Ascending aorta (tissue), 2 donors: ENCODE measurements at regions not wholly inside any gene's neighbourhood (a gene's known extent, or its start where the extent isn't known, plus 50 kb on each side); places are given as distances from the start of the nearest gene placed in this dataset.

Experiments used
- DNase-seq, 2 donors: peaks; one replicate each; pipeline ENCODE4 v3.0.0-alpha.2; 2019; ENCODE audit warnings: low spot score in 2 of 2
- H3K27ac ChIP-seq, 2 donors: fragments of 200-600 bp; sonication (generic); one replicate each; pipeline ENCODE4 v1.5.1; 2016 to 2017; ENCODE audit warnings: mild to moderate bottlenecking in 1 of 2
- H3K27me3 ChIP-seq: fragments of 200-600 bp; sonication (generic); one replicate; pipeline ENCODE4 v1.5.1; 2017
- H3K36me3 ChIP-seq, 2 donors: fragments of 200-600 bp; sonication (generic); one replicate each; pipeline ENCODE4 v1.5.1; 2016
- H3K4me1 ChIP-seq, 2 donors: fragments of 200-600 bp; sonication (generic); one replicate each; pipeline ENCODE4 v1.5.1; 2016 to 2017; ENCODE audit warnings: mild to moderate bottlenecking in 1 of 2
- H3K4me3 ChIP-seq, 2 donors: fragments of 200-600 bp; sonication (generic); one replicate each; pipeline ENCODE4 v1.5.1; 2016 to 2017; ENCODE audit warnings: mild to moderate bottlenecking in 1 of 2
- H3K9me3 ChIP-seq, 2 donors: fragments of 200-600 bp; sonication (generic); one replicate each; pipeline ENCODE4 v1.5.1; 2016
- CTCF ChIP-seq, 3 experiments: fragments of 200-600 bp in 2 of 3; fragments of 450-650 bp in 1 of 3; sonication (generic) in 2 of 3; IDR thresholded peaks; one replicate each; pipeline ENCODE4 v1.5.1; 2016 to 2019; ENCODE audit warnings: antibody characterized with exemption in 3 of 3, mild to moderate bottlenecking in 1 of 3, moderate library complexity in 1 of 3
- intact Hi-C: fragments of 100-400 bp; cut with DNase I; formaldehyde crosslinking; loops from one replicate; pipeline ENCODE4 v1.15.1; 2023

GRCh38 chr16:73365016-73365551, 317.2 kb upstream of the ZFHX3 start:
- Histone ChIP-seq H3K27me3 (no peaks in the 10 kb centered on the region), H3K36me3 (no peaks in the 10 kb centered on the region), H3K9me3 (no peaks in the 10 kb centered on the region), H3K4me3 (no peak overlapping the region), H3K4me1 (no peaks in the 10 kb centered on the region), H3K27ac (no peak overlapping the region)
- TF ChIP-seq CTCF (IDR thresholded peaks at IDR 0.05), result no peak
- intact Hi-C loops, result no loop called here
- DNase-seq, result no peak

DNA sequence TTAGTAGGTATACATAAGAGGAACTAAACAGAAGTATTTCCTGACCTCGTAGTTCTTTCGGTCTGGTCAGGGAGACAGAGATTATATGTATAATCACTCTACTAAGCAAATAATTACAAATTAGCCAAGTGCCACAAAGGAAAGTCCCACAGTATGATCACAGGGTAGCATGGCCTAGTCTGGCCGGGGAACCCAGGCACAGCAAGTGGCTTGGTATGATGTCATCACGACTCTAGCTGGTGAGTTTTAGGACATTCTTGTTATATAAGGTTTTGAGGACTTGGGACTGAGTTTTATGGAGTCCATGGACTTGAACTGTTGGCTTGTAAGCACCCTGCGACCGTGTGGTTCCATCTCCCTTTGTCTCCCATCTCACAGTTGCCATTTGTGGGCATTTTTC, 316.5 kb upstream of the ZFHX3 start:
- H3K4me1 ChIP-seq, result no peaks in the 10 kb centered on the region
- H3K4me3 ChIP-seq, result no peak overlapping the region
- intact Hi-C loops, result no loop called here
- DNase-seq, result no peak
- H3K27me3 ChIP-seq, result no peaks in the 10 kb centered on the region
- H3K27ac ChIP-seq, result no peak overlapping the region
- H3K9me3 ChIP-seq, result no peaks in the 10 kb centered on the region
- TF ChIP-seq CTCF (IDR thresholded peaks at IDR 0.05), result no peak
- H3K36me3 ChIP-seq, result no peaks in the 10 kb centered on the region

DNA sequence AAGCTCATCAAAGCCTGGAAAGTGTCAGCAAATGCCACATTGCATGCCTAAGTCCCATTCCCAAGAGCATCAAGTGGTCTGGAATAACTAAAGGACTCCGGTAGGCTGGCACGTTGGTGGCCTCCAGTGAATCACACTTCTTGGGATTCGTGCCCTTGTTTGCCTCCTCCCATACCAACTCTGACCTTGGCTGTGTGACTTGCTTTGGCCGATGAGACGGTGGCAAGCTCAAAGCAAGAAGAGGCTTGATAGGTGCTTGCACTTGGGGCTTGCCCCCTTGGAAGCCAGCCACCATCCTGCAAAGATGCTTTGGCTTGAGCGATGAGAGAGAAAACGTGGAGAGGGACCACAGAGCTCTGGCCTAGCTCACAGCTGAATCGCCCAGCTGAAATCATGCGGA, 313.1 kb upstream of the ZFHX3 start:
- Histone ChIP-seq H3K36me3 (no peaks in the 10 kb centered on the region), H3K4me3 (no peak overlapping the region), H3K4me1 (no peaks in the 10 kb centered on the region), H3K9me3 (no peaks in the 10 kb centered on the region), H3K27ac (no peak overlapping the region), H3K27me3 (no peaks in the 10 kb centered on the region)
- intact Hi-C loops, result no loop called here
- TF ChIP-seq CTCF (IDR thresholded peaks at IDR 0.05), result no peak
- DNase-seq, result no peak

- Histone ChIP-seq H3K27ac (no peak overlapping the region), H3K4me3 (no peak overlapping the region), H3K4me1 (no peaks in the 10 kb centered on the region), H3K36me3 (no peaks in the 10 kb centered on the region), H3K27me3 (no peaks in the 10 kb centered on the region), H3K9me3 (no peaks in the 10 kb centered on the region)
- intact Hi-C loops, result no loop called here
- DNase-seq, result no peak
- no peak for TF ChIP-seq CTCF (IDR thresholded peaks at IDR 0.05)
These were observed 308.6 kb upstream of the ZFHX3 start for GRCh38 chr16:73356401-73357079.

DNA sequence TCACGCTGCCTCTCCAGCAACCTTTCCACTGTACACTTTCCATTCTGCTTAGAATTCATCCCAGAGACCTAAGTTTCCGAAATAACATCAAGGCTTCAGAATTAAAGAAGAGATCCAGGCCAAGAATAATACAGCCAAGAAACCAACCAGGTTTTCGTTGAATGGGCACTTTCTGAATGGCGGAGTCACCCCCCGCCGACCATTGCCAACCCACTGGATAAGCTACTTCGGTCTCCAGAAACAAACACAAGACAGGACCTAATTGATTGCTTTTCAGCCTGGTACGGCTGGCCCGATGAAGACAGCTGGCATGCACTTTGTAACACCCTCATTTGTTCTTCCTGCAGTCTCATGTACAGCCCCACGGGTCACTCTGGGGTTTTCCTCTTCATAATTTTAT, 308.1 kb upstream of the ZFHX3 start:
- no peak overlapping the region for H3K4me3 ChIP-seq
- no peak overlapping the region for H3K27ac ChIP-seq
- no peaks in the 10 kb centered on the region for H3K9me3 ChIP-seq
- H3K36me3 ChIP-seq, result no peaks in the 10 kb centered on the region
- TF ChIP-seq CTCF (IDR thresholded peaks at IDR 0.05), result no peak
- DNase-seq, result no peak
- no peaks in the 10 kb centered on the region for H3K27me3 ChIP-seq
- no peaks in the 10 kb centered on the region for H3K4me1 ChIP-seq
- intact Hi-C loops, result no loop called here

DNA sequence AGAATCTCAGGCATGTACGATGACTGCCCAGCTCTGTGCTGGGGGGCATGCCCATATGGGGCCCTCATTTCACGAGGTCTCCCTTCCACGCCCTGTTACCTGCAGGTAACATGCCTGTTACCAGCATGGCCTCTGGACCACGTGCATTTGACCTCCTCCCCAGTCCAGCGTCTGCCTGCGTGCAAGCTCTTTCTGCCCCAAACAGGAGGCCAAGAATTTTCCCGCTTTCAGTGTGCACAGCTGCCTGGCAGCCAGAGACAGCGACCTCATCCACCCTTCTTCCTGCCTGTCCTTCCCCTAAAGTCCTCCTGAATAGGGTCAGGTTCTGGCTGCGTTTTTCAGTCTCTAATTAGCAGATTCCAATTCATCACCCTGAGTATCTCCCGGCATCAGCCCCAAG, 306.5 kb upstream of the ZFHX3 start:
- Histone ChIP-seq H3K36me3 (no peaks in the 10 kb centered on the region), H3K27me3 (no peaks in the 10 kb centered on the region), H3K9me3 (no peaks in the 10 kb centered on the region), H3K27ac (no peak overlapping the region), H3K4me3 (no peak overlapping the region), H3K4me1 (no peaks in the 10 kb centered on the region)
- intact Hi-C loops, result no loop called here
- no peak for TF ChIP-seq CTCF (IDR thresholded peaks at IDR 0.05)
- no peak for DNase-seq
